ENCODE measurements at regions not wholly inside any gene's neighbourhood (a gene's known extent, or its start where the extent isn't known, plus 50 kb on each side); places are given as distances from the start of the nearest gene placed in this dataset.

GRCh38 chr7:155874411-155874810 is 62.1 kb upstream of the SHH start:
- DNase-seq, result no peak

- DNase-seq, result no peak
These were observed 61.7 kb upstream of the SHH start for GRCh38 chr7:155874010-155874409.

- DNase-seq, result no peak
These were observed 60.6 kb upstream of the SHH start for GRCh38 chr7:155872678-155873369.

GRCh38 chr7:155871211-155871610 is 58.9 kb upstream of the SHH start:
- no peak for DNase-seq

- no peak for DNase-seq
These were observed 58.3 kb upstream of the SHH start for GRCh38 chr7:155870334-155871180.

GRCh38 chr7:155869784-155870076 is 57.5 kb upstream of the SHH start:
- DNase-seq, result no peak

- DNase-seq, result no peak
These were observed 56.9 kb upstream of the SHH start for GRCh38 chr7:155868955-155869783.

- DNase-seq, result no peak
These were observed 55.6 kb upstream of the SHH start for GRCh38 chr7:155867734-155868400.

- no peak for DNase-seq
These were observed 55.0 kb upstream of the SHH start for GRCh38 chr7:155867280-155867679.

GRCh38 chr7:155865830-155866525 is 53.7 kb upstream of the SHH start:
- DNase-seq, result no peak

GRCh38 chr7:155864991-155865690 is 52.9 kb upstream of the SHH start:
- DNase-seq, result no peak

GRCh38 chr7:155864271-155864985 is 52.2 kb upstream of the SHH start:
- DNase-seq, result no peak

- DNase-seq, result no peak
These were observed 51.5 kb upstream of the SHH start for GRCh38 chr7:155863721-155864151.

GRCh38 chr7:155862123-155862892 is 50.0 kb upstream of the SHH start:
- DNase-seq, result no peak

All from NCI-H82 (cell line).